ENCODE measurements at regions not wholly inside any gene's neighbourhood (a gene's known extent, or its start where the extent isn't known, plus 50 kb on each side); places are given as distances from the start of the nearest gene placed in this dataset.

DNA sequence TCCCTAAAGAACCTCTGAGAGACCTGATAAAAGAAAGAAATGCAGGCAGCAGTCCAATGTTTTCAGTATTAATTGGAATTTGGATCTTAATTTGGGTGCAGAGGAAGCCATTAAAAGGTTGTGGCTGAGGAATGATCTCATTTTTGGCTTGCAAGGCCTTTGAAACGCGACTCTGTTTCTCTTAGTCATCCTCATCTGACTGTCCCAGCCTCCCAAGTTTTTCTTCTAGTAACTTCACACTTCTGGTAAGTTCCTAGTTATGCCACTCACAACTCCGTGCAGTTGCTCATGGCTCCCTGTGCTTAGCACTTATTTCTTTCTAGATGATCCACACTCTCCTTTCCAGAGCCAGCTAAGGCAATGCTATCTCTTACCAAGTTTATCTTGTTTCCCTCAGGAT is 147.4 kb upstream of the USP24 start:
- no peak overlapping the region for H3K27ac Mint-ChIP-seq
- H3K4me3 Mint-ChIP-seq, result no peak overlapping the region
- H3K27me3 Mint-ChIP-seq, result peaks cover 6% of the 10 kb centered on the region
- H3K9me3 Mint-ChIP-seq, result no peaks in the 10 kb centered on the region
- no peak for DNase-seq (ENCODE audit: extremely low spot score, unreplicated experiment)
- TF ChIP-seq, protein P1, sequence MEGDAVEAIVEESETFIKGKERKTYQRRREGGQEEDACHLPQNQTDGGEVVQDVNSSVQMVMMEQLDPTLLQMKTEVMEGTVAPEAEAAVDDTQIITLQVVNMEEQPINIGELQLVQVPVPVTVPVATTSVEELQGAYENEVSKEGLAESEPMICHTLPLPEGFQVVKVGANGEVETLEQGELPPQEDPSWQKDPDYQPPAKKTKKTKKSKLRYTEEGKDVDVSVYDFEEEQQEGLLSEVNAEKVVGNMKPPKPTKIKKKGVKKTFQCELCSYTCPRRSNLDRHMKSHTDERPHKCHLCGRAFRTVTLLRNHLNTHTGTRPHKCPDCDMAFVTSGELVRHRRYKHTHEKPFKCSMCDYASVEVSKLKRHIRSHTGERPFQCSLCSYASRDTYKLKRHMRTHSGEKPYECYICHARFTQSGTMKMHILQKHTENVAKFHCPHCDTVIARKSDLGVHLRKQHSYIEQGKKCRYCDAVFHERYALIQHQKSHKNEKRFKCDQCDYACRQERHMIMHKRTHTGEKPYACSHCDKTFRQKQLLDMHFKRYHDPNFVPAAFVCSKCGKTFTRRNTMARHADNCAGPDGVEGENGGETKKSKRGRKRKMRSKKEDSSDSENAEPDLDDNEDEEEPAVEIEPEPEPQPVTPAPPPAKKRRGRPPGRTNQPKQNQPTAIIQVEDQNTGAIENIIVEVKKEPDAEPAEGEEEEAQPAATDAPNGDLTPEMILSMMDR (conservative IDR thresholded peaks at IDR 0.05), result no peak
- H3K36me3 Mint-ChIP-seq, result no peaks in the 10 kb centered on the region
- H3K4me1 Mint-ChIP-seq (ENCODE audit: unreplicated experiment), result no peaks in the 10 kb centered on the region

DNA sequence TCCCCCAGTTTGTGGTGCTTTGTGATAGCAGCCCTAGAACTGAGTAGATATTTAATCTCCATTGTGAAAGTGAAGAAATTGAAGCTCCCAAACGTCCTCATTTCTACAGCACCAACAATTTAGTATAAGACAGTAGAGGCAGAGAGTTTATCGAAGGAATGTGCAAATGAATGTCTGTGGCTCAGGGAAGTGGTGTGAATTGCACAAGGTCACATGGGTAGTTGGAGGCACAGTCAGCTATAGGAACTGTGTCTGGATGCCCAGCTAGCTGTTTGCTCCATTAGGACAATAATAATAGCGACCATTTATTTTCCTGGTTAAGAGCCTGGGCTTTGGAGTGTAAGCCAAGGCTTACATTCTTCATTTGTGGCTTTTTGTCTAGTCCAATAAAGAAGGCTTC is 144.4 kb upstream of the USP24 start:
- Mint-ChIP-seq H3K4me1 (ENCODE audit: unreplicated experiment) (no peaks in the 10 kb centered on the region), H3K36me3 (no peaks in the 10 kb centered on the region), H3K9me3 (peaks cover 5% of the 10 kb centered on the region), H3K27me3 (peaks cover 10% of the 10 kb centered on the region), H3K4me3 (no peak overlapping the region), H3K27ac (no peak overlapping the region)
- TF ChIP-seq, protein P1 (conservative IDR thresholded peaks at IDR 0.05), result no peak
- no peak for DNase-seq (ENCODE audit: extremely low spot score, unreplicated experiment)

DNA sequence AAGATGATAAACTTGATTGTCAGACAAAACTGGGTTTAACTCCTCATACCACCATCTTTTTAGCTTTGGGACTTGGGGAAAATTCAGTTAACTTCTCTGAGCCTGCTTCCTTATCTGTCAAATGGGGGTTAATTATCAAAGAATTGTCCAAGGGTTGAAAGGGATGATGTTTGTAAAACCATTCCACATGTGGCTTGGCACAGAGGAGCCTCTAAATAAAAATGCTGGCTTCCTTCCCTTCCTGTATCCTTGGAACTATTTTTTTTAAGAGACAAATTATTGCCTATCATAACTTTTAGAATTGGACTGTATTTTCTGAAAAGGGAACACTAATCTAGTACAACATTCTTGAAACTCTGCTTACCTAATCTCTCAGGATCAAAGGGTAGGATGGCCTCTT is 143.4 kb upstream of the USP24 start:
- H3K9me3 Mint-ChIP-seq, result peaks cover 5% of the 10 kb centered on the region
- peaks cover 10% of the 10 kb centered on the region for H3K27me3 Mint-ChIP-seq
- TF ChIP-seq, protein P1 (conservative IDR thresholded peaks at IDR 0.05), result no peak
- H3K4me3 Mint-ChIP-seq, result no peak overlapping the region
- no peak for DNase-seq (ENCODE audit: extremely low spot score, unreplicated experiment)
- H3K27ac Mint-ChIP-seq, result no peak overlapping the region
- H3K4me1 Mint-ChIP-seq (ENCODE audit: unreplicated experiment), result no peaks in the 10 kb centered on the region
- H3K36me3 Mint-ChIP-seq, result no peaks in the 10 kb centered on the region

DNA sequence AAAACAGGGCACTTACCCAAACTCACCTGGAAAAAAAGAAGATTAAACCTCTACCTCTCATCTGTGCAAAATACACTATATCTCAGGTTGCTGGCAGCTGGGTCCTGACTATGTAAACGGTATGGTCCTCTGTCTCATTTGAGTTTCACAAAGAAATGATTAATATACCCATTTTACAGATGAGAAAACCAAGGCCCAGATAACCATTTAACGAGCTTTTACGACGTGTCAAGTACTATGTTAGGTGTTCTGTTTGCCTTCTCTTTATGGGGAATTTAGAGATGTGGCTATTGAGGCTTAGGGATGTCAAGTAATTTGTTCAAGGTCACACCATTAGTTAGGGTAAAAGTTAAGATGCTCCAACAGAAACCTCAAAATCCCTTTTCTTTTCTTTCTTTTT is 140.4 kb upstream of the USP24 start:
- Mint-ChIP-seq H3K9me3 (peaks cover 5% of the 10 kb centered on the region), H3K27ac (no peak overlapping the region), H3K4me3 (no peak overlapping the region), H3K36me3 (no peaks in the 10 kb centered on the region), H3K27me3 (peaks cover 10% of the 10 kb centered on the region), H3K4me1 (ENCODE audit: unreplicated experiment) (no peaks in the 10 kb centered on the region)
- TF ChIP-seq, protein P1 (conservative IDR thresholded peaks at IDR 0.05), result no peak
- DNase-seq (ENCODE audit: extremely low spot score, unreplicated experiment), result no peak

DNA sequence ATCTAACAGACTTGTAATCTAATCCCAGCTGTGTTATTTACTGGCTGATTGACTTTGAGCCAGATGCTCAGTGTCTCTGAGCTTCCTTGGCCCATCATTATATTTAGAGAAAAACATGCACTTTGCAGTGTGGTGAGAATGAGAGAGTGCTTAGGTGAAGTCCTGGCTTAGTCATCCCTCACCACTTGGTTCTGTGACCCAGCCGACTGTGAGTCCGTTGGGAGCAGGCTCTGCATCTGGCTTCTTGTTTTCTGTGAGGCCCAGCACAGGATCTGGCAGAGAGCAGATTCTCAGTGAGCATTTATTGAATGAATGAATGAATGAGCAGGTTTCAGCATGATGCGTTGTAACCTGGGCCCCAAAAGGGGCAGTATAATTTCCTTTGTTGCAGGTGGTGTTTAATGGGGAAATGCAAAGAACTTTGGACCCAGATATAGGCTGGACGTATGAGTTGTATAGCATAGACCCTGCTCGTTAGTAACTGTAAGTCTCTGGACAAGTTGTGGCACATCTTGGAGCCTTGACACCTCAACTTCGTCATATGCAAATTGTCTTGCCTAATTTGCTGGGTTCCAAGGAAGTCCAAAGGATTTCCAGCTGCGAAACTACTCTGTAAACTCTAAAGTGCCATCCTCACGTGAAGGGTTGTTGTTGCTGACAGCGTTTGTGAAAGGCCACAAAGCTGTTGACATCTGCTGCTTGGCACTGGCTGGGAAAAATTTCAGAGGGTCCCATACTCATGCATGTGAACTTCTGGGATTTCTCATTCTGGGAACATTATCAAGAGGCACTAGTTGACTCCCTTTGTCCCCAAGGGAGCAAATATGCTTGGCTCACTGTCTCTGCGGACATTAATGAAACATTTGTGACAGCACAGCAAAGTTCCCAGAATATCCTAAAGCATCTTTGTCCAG is 138.8 kb upstream of the USP24 start:
- TF ChIP-seq, protein P1 (conservative IDR thresholded peaks at IDR 0.05), result no peak
- H3K4me3 Mint-ChIP-seq, result no peak overlapping the region
- H3K9me3 Mint-ChIP-seq, result peaks cover 5% of the 10 kb centered on the region
- peaks cover 10% of the 10 kb centered on the region for H3K27me3 Mint-ChIP-seq
- no peak for DNase-seq (ENCODE audit: extremely low spot score, unreplicated experiment)
- no peaks in the 10 kb centered on the region for H3K36me3 Mint-ChIP-seq
- no peaks in the 10 kb centered on the region for H3K4me1 Mint-ChIP-seq (ENCODE audit: unreplicated experiment)
- H3K27ac Mint-ChIP-seq, result no peak overlapping the region
